Heart left ventricle (tissue), 16 donors: ENCODE measurements at regions not wholly inside any gene's neighbourhood (a gene's known extent, or its start where the extent isn't known, plus 50 kb on each side); places are given as distances from the start of the nearest gene placed in this dataset.
"Not testable (repeated sequence)": the region's sequence is repeated elsewhere in the genome, so short reads cannot be mapped to it uniquely, and the experiment has no call there.

Experiments used
- ATAC-seq, 4 donors: fragments of 200-7000 bp; cut with Tn5 transposase; one replicate each; pipeline ENCODE4 v1.9.1; 2020 to 2022; ENCODE audit warnings: moderate library complexity in 4 of 4, mild to moderate bottlenecking in 3 of 4, moderate number of reproducible peaks in 1 of 4
- DNase-seq, 5 donors: peaks; one replicate each; pipeline ENCODE4 v3.0.0-alpha.2; 2020
- H3K27ac ChIP-seq, 12 donors: fragments of 200-600 bp; sonication (generic) in 4 of 12; one replicate each; pipeline versions ENCODE4 v1.5.0 to v1.8.0; 2016 to 2022; ENCODE audit warnings: mild to moderate bottlenecking in 2 of 12
- H3K27me3 ChIP-seq, 9 donors: fragments of 200-600 bp; sonication (generic) in 2 of 9; one replicate each; pipeline versions ENCODE4 v1.5.1 to v1.8.0; 2016 to 2022; ENCODE audit warnings: mild to moderate bottlenecking in 3 of 9
- H3K36me3 ChIP-seq, 9 donors: fragments of 200-600 bp; sonication (generic) in 2 of 9; one replicate each; pipeline versions ENCODE4 v1.5.0 to v1.8.0; 2018 to 2022; ENCODE audit warnings: mild to moderate bottlenecking in 2 of 9
- H3K4me1 ChIP-seq, 12 donors: fragments of 200-600 bp; sonication (generic) in 4 of 12; one replicate each; pipeline versions ENCODE4 v1.5.0 to v1.8.0; 2016 to 2022; ENCODE audit warnings: mild to moderate bottlenecking in 3 of 12
- H3K4me3 ChIP-seq, 12 donors: fragments of 200-600 bp; sonication (generic) in 4 of 12; one replicate each; pipeline versions ENCODE4 v1.5.0 to v1.8.0; 2017 to 2022; ENCODE audit warnings: mild to moderate bottlenecking in 9 of 12, moderate library complexity in 4 of 12
- H3K9me3 ChIP-seq, 12 donors: fragments of 200-600 bp; sonication (generic) in 4 of 12; one replicate each; pipeline versions ENCODE4 v1.5.0 to v1.8.0; 2016 to 2022; ENCODE audit warnings: mild to moderate bottlenecking in 1 of 12
- CTCF ChIP-seq, 12 donors: fragments of 200-600 bp; sonication (generic) in 4 of 12; IDR thresholded peaks; one replicate each; pipeline versions ENCODE4 v1.5.0 to v1.8.0; 2018 to 2022; ENCODE audit warnings: antibody characterized with exemption in 12 of 12, mild to moderate bottlenecking in 5 of 12
- POLR2A ChIP-seq, 2 donors: fragments of 450-650 bp; IDR thresholded peaks; one replicate each; pipeline ENCODE4 v1.6.1; 2017; ENCODE audit warnings: antibody characterized with exemption in 2 of 2, mild to moderate bottlenecking in 2 of 2, moderate library complexity in 2 of 2
- WGBS, 4 donors: extraction: QIAGEN DNeasy Blood & Tissue Kit in 2 of 4; methylation state at CpG; one replicate each; pipeline versions ENCODE4 v1.1.5 to v1.1.7; 2013 to 2018; 5-methylcytosine and 5-hydroxymethylcytosine counted together
- intact Hi-C, 10 donors: fragments of 100-400 bp; cut with DNase I; formaldehyde crosslinking; loops; one replicate each; pipeline versions ENCODE4 v1.11.1 to v1.14.2; 2022
- donor health status: ischemic (EF 13 %, LVEDD 7.1; RV severe dilation, severe dysfunction).
- donor health status: healthy with polysubstance abuse.
- donor health status: DM: no; HTN: yes; CAD: no.
- donor health status: DM: no; HTN: no; CAD: no.
- donor health status: ischemic (EF 25% LVEDD 6.9; RV normal size, moderate dysfunction).
- donor health status: ischemic (EF 25% LVEDD 5.7; RV mildly dilated, moderate dysfunction).
- donor health status: healthy.
- donor health status: DM: yes; HTN: yes; CAD: no.
- donor health status: ischemic (EF 35%, LVEDD 5.7; RV mildly dilated, moderate dysfunction).
- donor health status: nonischemic (EF 11% LVEDD 7.7; RV severe dilation, severe dysfunction).
- donor health status: DM: yes; HTN: yes; CAD: no.
- donor health status: PGD.
- donor health status: ischemic (EF 29% LVEDD 5.4; RV normal size, mild dysfunction).
- donor health status: nonischemic (EF 23%, LVEDD 6.1; RV moderate dilation, normal function).

DNA sequence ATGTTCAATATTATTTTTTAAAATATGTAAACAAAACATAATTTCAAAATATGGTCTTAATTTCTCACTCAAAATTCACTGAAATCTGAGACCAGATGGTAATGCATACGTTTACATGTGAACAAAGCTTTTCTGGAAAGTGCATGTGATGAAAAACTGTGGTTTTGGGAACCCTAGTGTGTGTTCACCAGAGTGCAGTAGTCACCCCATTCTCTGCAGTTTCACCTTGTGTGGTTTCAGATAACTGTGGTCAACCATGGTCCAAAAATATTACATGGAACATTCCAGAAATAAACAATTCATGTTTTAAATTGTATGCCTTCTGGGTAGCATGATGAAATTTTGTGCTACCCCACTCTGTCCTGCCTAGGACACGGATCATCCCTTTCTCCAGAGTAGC is 2021.9 kb downstream of the MRPL39 start:
- 55 to 63% (median 60%) methylated on average over 2 of the region's 2 CpGs for WGBS, 4 donors

DNA sequence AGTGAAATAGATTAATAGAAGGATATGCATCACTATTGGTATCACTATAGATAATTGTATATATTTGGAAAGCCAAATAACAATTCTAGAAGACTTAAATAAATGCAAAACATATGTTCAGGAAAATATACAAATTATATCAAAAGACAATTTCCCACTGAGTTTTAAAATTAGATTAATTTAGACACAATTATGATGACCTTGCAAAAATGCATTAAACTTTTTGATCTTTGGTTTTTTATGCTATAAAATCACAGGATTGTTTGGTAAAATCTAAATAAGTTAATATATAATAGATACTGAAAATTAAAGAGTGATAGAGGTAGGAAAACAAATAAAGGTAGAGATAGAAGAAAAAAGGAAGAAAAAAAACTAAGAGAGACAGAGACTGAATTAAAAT is 2027.7 kb downstream of the MRPL39 start:
- intact Hi-C loops = no loop called here
- TF ChIP-seq POLR2A (IDR thresholded peaks at IDR 0.05) = no peak
- TF ChIP-seq CTCF (IDR thresholded peaks at IDR 0.05) = no peak
- H3K36me3 ChIP-seq = no peaks in the 10 kb centered on the region
- no peaks in the 10 kb centered on the region for H3K4me1 ChIP-seq
- H3K9me3 ChIP-seq = no peaks in the 10 kb centered on the region
- no peak for DNase-seq
- no peak for ATAC-seq
- no peaks in the 10 kb centered on the region for H3K27me3 ChIP-seq
- H3K4me3 ChIP-seq = no peak overlapping the region
- no peak overlapping the region for H3K27ac ChIP-seq

More for the DNA sequence above, 2021.9 kb downstream of the MRPL39 start:
- H3K4me3 ChIP-seq = no peak overlapping the region
- intact Hi-C loops = no loop called here
- TF ChIP-seq CTCF (IDR thresholded peaks at IDR 0.05) (no peak), POLR2A (IDR thresholded peaks at IDR 0.05) (no peak)
- H3K9me3 ChIP-seq = no peaks in the 10 kb centered on the region
- DNase-seq (no peak), ATAC-seq (no peak)
- no peak overlapping the region for H3K27ac ChIP-seq
- no peaks in the 10 kb centered on the region for H3K4me1 ChIP-seq
- no peaks in the 10 kb centered on the region for H3K27me3 ChIP-seq
- no peaks in the 10 kb centered on the region for H3K36me3 ChIP-seq

DNA sequence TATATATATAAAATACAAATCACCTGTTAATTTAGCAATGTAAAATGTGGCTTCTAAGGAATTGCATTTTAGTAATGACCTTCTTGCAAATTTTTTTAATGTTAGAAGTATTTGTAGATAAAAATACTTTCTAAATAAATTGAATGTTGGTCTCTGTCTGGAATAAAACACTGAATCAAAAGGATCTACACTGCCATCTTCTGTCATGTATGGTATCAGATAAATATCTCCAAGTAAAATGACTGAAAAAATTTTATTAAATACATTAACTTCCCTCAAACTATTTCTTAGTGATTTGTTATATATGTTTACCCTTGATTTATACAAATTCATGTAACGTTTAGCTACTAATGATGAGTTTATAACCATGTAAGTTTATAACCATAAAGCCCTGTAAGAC is 2029.3 kb downstream of the MRPL39 start:
- WGBS, 4 donors = 57 to 79% (median 75%) methylated on average over 1 of the region's 1 CpG

DNA sequence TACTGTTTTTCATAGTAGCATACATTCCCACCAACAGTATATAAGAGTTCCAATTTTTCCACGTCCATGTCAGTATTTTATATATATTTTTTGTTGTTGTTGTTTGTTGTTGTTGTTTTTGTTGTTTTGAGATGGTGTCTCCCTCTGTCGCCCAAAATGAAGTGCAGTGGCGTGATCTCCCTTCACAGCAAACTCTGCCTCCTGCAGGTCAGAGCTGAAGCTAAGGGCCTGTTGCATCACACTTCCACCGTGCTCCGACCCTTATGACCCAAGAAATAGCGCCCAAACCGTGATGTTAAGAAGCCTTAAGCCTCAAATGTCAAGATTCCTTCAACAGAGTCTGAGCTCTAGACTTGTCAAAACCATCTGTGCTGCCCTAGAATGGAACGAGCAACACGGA is 2032.3 kb downstream of the MRPL39 start:
- no peak for TF ChIP-seq CTCF (IDR thresholded peaks at IDR 0.05)
- no peak for TF ChIP-seq POLR2A (IDR thresholded peaks at IDR 0.05)
- DNase-seq (no peak), ATAC-seq (no peak)
- no peaks in the 10 kb centered on the region for H3K36me3 ChIP-seq
- H3K27me3 ChIP-seq = no peaks in the 10 kb centered on the region
- H3K4me1 ChIP-seq = no peaks in the 10 kb centered on the region
- WGBS, 4 donors = 68 to 76% (median 72%) methylated on average over 9 of the region's 9 CpGs
- no peak overlapping the region for H3K27ac ChIP-seq
- intact Hi-C loops = no loop called here
- H3K9me3 ChIP-seq = no peaks in the 10 kb centered on the region
- no peak overlapping the region for H3K4me3 ChIP-seq

More for the DNA sequence above, 2029.3 kb downstream of the MRPL39 start:
- Histone ChIP-seq H3K9me3 (no peaks in the 10 kb centered on the region), H3K4me1 (no peaks in the 10 kb centered on the region), H3K27me3 (no peaks in the 10 kb centered on the region), H3K36me3 (no peaks in the 10 kb centered on the region), H3K27ac (no peak overlapping the region), H3K4me3 (no peak overlapping the region)
- intact Hi-C loops = no loop called here
- DNase-seq (no peak), ATAC-seq (no peak)
- TF ChIP-seq CTCF (IDR thresholded peaks at IDR 0.05) (no peak), POLR2A (IDR thresholded peaks at IDR 0.05) (no peak)

GRCh38 chr21:23548924-23549323 is 2058.4 kb downstream of the MRPL39 start:
- H3K27me3 ChIP-seq, H3K27ac ChIP-seq, H3K4me1 ChIP-seq, DNase-seq, H3K36me3 ChIP-seq, intact Hi-C loops, H3K9me3 ChIP-seq, ATAC-seq, H3K4me3 ChIP-seq: not testable (repeated sequence)
- WGBS, 4 donors = 70 to 88% (median 80%) methylated on average over 5 of the region's 5 CpGs
